Suprapubic skin (tissue), 4 donors: ENCODE measurements at regions not wholly inside any gene's neighbourhood (a gene's known extent, or its start where the extent isn't known, plus 50 kb on each side); places are given as distances from the start of the nearest gene placed in this dataset.
"Not testable (repeated sequence)": the region's sequence is repeated elsewhere in the genome, so short reads cannot be mapped to it uniquely, and the experiment has no call there.

Experiments
- DNase-seq, 2 donors: peaks; one replicate each; pipeline ENCODE4 v3.0.0-alpha.2; 2019; ENCODE audit warnings: low spot score in 2 of 2
- H3K27ac ChIP-seq: fragments of 200-600 bp; sonication (generic); one replicate; pipeline ENCODE4 v1.5.1; 2019
- H3K27me3 ChIP-seq: fragments of 200-600 bp; sonication (generic); one replicate; pipeline ENCODE4 v1.5.1; 2019
- H3K36me3 ChIP-seq: fragments of 200-600 bp; sonication (generic); one replicate; pipeline ENCODE4 v1.5.1; 2019
- H3K4me1 ChIP-seq: fragments of 200-600 bp; sonication (generic); one replicate; pipeline ENCODE4 v1.5.1; 2019
- H3K4me3 ChIP-seq: fragments of 200-600 bp; sonication (generic); one replicate; pipeline ENCODE4 v1.5.1; 2019; ENCODE audit warnings: mild to moderate bottlenecking
- H3K9me3 ChIP-seq: fragments of 200-600 bp; sonication (generic); one replicate; pipeline ENCODE4 v1.5.1; 2019
- EP300 ChIP-seq: sonication (generic); formaldehyde crosslinking; IDR thresholded peaks from one replicate; pipeline ENCODE4 v1.6.1; 2017; ENCODE audit warnings: antibody characterized with exemption
- POLR2A ChIP-seq, 2 donors: fragments of 450-650 bp; IDR thresholded peaks; one replicate each; pipeline ENCODE4 v1.6.1; 2017; ENCODE audit warnings: antibody characterized with exemption in 2 of 2, mild to moderate bottlenecking in 2 of 2, moderate library complexity in 2 of 2
- POLR2AphosphoS5 ChIP-seq, 3 donors: sonication (generic); formaldehyde crosslinking; IDR thresholded peaks; one replicate each; pipeline ENCODE4 v1.6.1; 2017; ENCODE audit warnings: antibody characterized with exemption in 3 of 3
- WGBS: methylation state at CpG from one replicate; pipeline ENCODE4 v1.1.5; 2018; 5-methylcytosine and 5-hydroxymethylcytosine counted together
- TF ChIP-seq, protein P1 (sequence below), 2 donors: fragments of 200-600 bp in 1 of 2; fragments of 450-650 bp in 1 of 2; sonication (generic) in 1 of 2; IDR thresholded peaks; one replicate each; pipeline ENCODE4 v1.5.1; 2016 to 2019; ENCODE audit warnings: antibody characterized with exemption in 2 of 2, mild to moderate bottlenecking in 1 of 2, moderate library complexity in 1 of 2

DNA sequence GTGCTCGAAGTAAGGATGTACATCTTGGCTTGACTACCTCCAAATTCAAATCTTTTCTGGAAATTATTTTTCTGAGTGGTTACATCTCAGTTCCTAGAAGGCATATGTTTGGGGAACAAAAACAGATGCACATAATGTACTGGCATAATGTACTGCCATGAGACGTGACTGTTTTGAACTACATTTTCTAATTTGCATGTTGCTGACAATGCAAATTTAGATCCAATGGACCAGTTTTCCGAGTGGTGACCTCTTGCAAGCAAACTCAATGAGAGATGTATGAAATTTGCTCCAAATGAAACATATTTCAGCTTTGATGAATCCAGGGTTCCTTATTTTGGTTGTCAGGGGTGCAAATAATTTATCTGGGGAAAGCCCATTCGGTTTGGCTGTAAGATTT, 694.3 kb downstream of the GRXCR1 start:
- no peak for DNase-seq
- Histone ChIP-seq H3K9me3 (no peaks in the 10 kb centered on the region), H3K27ac (no peak overlapping the region), H3K27me3 (no peaks in the 10 kb centered on the region), H3K36me3 (no peaks in the 10 kb centered on the region), H3K4me1 (no peaks in the 10 kb centered on the region), H3K4me3 (no peak overlapping the region)
- 54% methylated on average over 4 of the region's 4 CpGs for WGBS
- TF ChIP-seq POLR2AphosphoS5 (IDR thresholded peaks at IDR 0.05), result no peak
- TF ChIP-seq POLR2A (IDR thresholded peaks at IDR 0.05), result no peak

DNA sequence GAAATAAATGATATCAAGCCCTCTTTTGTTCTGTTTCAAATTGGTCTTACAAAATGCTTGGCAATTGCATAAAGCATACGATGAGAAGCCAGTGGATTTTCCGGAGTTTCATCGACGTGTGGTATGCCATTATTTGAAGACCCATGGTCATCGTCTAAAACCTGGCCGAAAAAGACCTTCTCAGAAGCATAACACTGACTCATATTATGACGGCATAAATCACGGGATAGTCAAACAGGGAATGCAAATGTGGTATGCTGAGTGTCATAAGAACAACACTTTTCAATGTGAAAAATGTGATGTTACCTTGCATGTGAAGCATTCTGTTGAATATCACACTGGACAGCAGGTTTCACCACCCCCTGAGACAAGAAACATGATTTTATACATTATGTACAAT, 695.2 kb downstream of the GRXCR1 start:
- H3K36me3 ChIP-seq, result no peaks in the 10 kb centered on the region
- no peak for DNase-seq
- H3K27me3 ChIP-seq, result no peaks in the 10 kb centered on the region
- H3K27ac ChIP-seq, result no peak overlapping the region
- 76% methylated on average over 8 of the region's 8 CpGs for WGBS
- no peak for TF ChIP-seq EP300
- TF ChIP-seq, protein P1, sequence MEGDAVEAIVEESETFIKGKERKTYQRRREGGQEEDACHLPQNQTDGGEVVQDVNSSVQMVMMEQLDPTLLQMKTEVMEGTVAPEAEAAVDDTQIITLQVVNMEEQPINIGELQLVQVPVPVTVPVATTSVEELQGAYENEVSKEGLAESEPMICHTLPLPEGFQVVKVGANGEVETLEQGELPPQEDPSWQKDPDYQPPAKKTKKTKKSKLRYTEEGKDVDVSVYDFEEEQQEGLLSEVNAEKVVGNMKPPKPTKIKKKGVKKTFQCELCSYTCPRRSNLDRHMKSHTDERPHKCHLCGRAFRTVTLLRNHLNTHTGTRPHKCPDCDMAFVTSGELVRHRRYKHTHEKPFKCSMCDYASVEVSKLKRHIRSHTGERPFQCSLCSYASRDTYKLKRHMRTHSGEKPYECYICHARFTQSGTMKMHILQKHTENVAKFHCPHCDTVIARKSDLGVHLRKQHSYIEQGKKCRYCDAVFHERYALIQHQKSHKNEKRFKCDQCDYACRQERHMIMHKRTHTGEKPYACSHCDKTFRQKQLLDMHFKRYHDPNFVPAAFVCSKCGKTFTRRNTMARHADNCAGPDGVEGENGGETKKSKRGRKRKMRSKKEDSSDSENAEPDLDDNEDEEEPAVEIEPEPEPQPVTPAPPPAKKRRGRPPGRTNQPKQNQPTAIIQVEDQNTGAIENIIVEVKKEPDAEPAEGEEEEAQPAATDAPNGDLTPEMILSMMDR (IDR thresholded peaks at IDR 0.05), result no peak
- no peak for TF ChIP-seq POLR2AphosphoS5 (IDR thresholded peaks at IDR 0.05)
- no peak for TF ChIP-seq POLR2A (IDR thresholded peaks at IDR 0.05)
- H3K4me1 ChIP-seq, result no peaks in the 10 kb centered on the region
- no peak overlapping the region for H3K4me3 ChIP-seq
- no peaks in the 10 kb centered on the region for H3K9me3 ChIP-seq

DNA sequence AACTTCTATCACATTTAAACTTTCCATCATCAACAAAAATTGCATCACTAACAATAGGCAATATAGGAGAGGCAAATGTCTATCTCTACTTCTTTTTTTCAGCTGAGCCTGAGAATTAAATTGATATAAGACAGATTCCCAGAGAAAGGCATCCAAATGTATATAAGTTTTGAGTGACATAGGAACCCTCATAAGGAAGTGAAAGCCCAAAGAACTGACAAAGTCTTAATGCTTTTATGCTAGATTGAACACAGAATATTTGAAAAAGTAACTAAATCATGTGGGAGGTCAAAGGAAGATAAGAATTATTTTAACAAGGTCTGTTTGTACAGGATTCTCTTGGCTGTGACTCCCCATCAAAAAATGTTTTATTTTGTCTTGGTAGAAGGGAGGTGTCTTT, 714.9 kb downstream of the GRXCR1 start:
- no peaks in the 10 kb centered on the region for H3K36me3 ChIP-seq
- no peak overlapping the region for H3K27ac ChIP-seq
- no peak overlapping the region for H3K4me3 ChIP-seq
- H3K27me3 ChIP-seq, result no peaks in the 10 kb centered on the region
- H3K9me3 ChIP-seq, result no peaks in the 10 kb centered on the region
- no peak for DNase-seq
- no peak for TF ChIP-seq EP300
- no peak for TF ChIP-seq POLR2AphosphoS5 (IDR thresholded peaks at IDR 0.05)
- TF ChIP-seq, protein P1 (IDR thresholded peaks at IDR 0.05), result no peak
- TF ChIP-seq POLR2A (IDR thresholded peaks at IDR 0.05), result no peak
- no peaks in the 10 kb centered on the region for H3K4me1 ChIP-seq

DNA sequence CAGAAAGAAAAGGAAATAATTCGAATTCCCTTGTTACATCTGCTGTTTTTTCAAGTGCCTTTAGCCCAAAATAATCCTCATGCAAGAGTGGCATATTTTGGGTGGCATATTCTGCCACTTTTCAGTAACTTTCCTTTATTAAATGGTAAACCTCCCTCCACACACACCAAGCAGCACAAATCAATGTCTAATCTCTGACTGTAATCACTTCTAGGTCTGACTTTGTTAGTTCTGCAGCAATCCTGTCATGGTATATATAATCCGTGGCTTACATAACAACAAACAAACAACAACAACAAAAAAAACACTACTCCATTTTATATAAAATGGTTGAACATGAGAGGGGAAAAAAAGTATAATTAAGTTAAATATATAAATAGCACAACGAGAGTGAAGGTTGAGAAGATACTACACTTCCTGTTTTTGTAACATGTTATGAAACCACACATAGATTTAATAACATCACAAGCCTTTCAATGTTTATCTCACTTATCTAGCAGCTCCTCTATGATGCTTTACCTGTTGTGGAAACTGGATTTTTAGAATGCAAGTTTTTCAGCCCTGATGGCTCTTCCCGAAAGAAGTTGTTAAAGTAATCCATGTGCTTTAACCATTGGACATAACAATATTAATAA, 715.4 kb downstream of the GRXCR1 start:
- DNase-seq, result no peak
- H3K27ac ChIP-seq, result no peak overlapping the region
- no peaks in the 10 kb centered on the region for H3K4me1 ChIP-seq
- no peaks in the 10 kb centered on the region for H3K9me3 ChIP-seq
- H3K27me3 ChIP-seq, result no peaks in the 10 kb centered on the region
- no peaks in the 10 kb centered on the region for H3K36me3 ChIP-seq
- TF ChIP-seq POLR2AphosphoS5 (IDR thresholded peaks at IDR 0.05) (no peak), POLR2A (IDR thresholded peaks at IDR 0.05) (no peak), EP300 (no peak)
- TF ChIP-seq, protein P1 (IDR thresholded peaks at IDR 0.05), result no peak
- WGBS, result 71% methylated on average over 4 of the region's 4 CpGs
- H3K4me3 ChIP-seq, result no peak overlapping the region

DNA sequence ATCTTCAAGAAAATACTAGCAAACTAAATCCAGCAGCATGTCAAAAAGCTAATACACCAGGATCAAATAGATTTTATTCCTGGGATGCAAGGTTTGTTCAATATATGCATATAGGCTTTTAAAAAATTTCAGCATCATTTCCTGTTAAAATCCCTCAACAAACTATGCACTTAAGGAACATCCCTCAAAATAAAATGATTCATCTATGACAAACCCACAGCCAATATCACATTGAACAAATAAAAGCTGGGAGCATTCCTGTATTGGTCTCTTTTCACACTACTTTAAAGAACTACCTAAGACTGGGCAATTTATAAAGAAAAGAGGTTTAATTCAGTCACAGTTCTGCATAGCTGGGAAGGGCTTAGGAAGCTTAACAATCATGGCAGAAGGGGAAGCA, 726.7 kb downstream of the GRXCR1 start:
- DNase-seq, result no peak
- no peak overlapping the region for H3K27ac ChIP-seq
- TF ChIP-seq, protein P1 (IDR thresholded peaks at IDR 0.05), result no peak
- no peak for TF ChIP-seq EP300
- no peak for TF ChIP-seq POLR2AphosphoS5 (IDR thresholded peaks at IDR 0.05)
- no peaks in the 10 kb centered on the region for H3K27me3 ChIP-seq
- H3K36me3 ChIP-seq, result no peaks in the 10 kb centered on the region
- no peak overlapping the region for H3K4me3 ChIP-seq
- H3K4me1 ChIP-seq, result no peaks in the 10 kb centered on the region
- H3K9me3 ChIP-seq, result peaks cover 8% of the 10 kb centered on the region

DNA sequence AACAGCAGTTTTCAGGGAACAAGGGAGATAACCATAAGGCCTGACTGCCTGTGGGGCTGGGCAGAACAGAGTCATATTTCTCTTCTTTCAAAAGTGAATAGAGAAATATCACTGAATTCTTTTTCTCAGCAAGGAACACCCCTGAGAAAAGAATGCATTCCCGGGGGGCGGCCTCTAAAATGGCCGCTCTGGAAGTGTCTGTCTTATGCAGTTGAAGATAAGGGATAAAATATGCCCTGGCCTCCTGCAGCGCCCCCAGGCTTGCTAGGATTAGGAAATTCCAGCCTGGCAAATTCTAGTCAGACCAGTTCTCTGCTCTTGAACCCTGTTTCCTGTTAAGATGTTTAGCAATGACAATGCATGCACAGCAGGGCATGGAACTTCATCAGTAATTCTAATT, 745.4 kb downstream of the GRXCR1 start:
- WGBS, result 64% methylated on average over 4 of the region's 4 CpGs
- not testable (repeated sequence) for H3K4me3 ChIP-seq, H3K4me1 ChIP-seq, H3K27ac ChIP-seq, H3K36me3 ChIP-seq, H3K9me3 ChIP-seq, H3K27me3 ChIP-seq, DNase-seq
